Suprapubic skin (tissue), 4 donors: ENCODE measurements at regions not wholly inside any gene's neighbourhood (a gene's known extent, or its start where the extent isn't known, plus 50 kb on each side); places are given as distances from the start of the nearest gene placed in this dataset.

ENCODE experiments used
- DNase-seq, 2 donors: peaks; one replicate each; pipeline ENCODE4 v3.0.0-alpha.2; 2019; ENCODE audit warnings: low spot score in 2 of 2
- H3K27ac ChIP-seq: fragments of 200-600 bp; sonication (generic); one replicate; pipeline ENCODE4 v1.5.1; 2019
- H3K27me3 ChIP-seq: fragments of 200-600 bp; sonication (generic); one replicate; pipeline ENCODE4 v1.5.1; 2019
- H3K36me3 ChIP-seq: fragments of 200-600 bp; sonication (generic); one replicate; pipeline ENCODE4 v1.5.1; 2019
- H3K4me1 ChIP-seq: fragments of 200-600 bp; sonication (generic); one replicate; pipeline ENCODE4 v1.5.1; 2019
- H3K4me3 ChIP-seq: fragments of 200-600 bp; sonication (generic); one replicate; pipeline ENCODE4 v1.5.1; 2019; ENCODE audit warnings: mild to moderate bottlenecking
- H3K9me3 ChIP-seq: fragments of 200-600 bp; sonication (generic); one replicate; pipeline ENCODE4 v1.5.1; 2019
- EP300 ChIP-seq: sonication (generic); formaldehyde crosslinking; IDR thresholded peaks from one replicate; pipeline ENCODE4 v1.6.1; 2017; ENCODE audit warnings: antibody characterized with exemption
- POLR2A ChIP-seq, 2 donors: fragments of 450-650 bp; IDR thresholded peaks; one replicate each; pipeline ENCODE4 v1.6.1; 2017; ENCODE audit warnings: antibody characterized with exemption in 2 of 2, mild to moderate bottlenecking in 2 of 2, moderate library complexity in 2 of 2
- POLR2AphosphoS5 ChIP-seq, 3 donors: sonication (generic); formaldehyde crosslinking; IDR thresholded peaks; one replicate each; pipeline ENCODE4 v1.6.1; 2017; ENCODE audit warnings: antibody characterized with exemption in 3 of 3
- WGBS: methylation state at CpG from one replicate; pipeline ENCODE4 v1.1.5; 2018; 5-methylcytosine and 5-hydroxymethylcytosine counted together
- TF ChIP-seq, protein P1 (sequence below), 2 donors: fragments of 200-600 bp in 1 of 2; fragments of 450-650 bp in 1 of 2; sonication (generic) in 1 of 2; IDR thresholded peaks; one replicate each; pipeline ENCODE4 v1.5.1; 2016 to 2019; ENCODE audit warnings: antibody characterized with exemption in 2 of 2, mild to moderate bottlenecking in 1 of 2, moderate library complexity in 1 of 2

DNA sequence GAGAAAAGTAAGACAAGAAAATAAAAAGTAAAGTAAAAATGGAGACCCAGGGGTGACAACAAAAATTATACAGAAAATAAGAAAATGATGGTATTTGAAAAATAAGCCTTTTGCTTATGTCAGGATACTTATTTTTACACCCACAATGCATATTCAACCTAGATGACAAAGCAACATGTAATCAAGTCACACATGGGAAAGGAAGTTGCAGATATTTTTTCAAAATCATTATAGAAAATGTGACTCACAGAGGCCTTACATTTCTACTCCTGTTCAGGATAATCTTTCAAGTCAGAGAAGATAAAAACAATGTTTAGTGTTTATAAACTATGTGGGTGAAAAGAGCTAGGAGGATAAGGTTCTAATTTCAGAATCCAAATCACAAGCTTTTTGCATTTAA, 275.3 kb upstream of the UBE2E3 start:
- Histone ChIP-seq H3K4me1 (no peaks in the 10 kb centered on the region), H3K9me3 (no peaks in the 10 kb centered on the region), H3K4me3 (no peak overlapping the region), H3K27me3 (no peaks in the 10 kb centered on the region), H3K27ac (no peak overlapping the region), H3K36me3 (no peaks in the 10 kb centered on the region)
- DNase-seq = no peak
- TF ChIP-seq, protein P1, sequence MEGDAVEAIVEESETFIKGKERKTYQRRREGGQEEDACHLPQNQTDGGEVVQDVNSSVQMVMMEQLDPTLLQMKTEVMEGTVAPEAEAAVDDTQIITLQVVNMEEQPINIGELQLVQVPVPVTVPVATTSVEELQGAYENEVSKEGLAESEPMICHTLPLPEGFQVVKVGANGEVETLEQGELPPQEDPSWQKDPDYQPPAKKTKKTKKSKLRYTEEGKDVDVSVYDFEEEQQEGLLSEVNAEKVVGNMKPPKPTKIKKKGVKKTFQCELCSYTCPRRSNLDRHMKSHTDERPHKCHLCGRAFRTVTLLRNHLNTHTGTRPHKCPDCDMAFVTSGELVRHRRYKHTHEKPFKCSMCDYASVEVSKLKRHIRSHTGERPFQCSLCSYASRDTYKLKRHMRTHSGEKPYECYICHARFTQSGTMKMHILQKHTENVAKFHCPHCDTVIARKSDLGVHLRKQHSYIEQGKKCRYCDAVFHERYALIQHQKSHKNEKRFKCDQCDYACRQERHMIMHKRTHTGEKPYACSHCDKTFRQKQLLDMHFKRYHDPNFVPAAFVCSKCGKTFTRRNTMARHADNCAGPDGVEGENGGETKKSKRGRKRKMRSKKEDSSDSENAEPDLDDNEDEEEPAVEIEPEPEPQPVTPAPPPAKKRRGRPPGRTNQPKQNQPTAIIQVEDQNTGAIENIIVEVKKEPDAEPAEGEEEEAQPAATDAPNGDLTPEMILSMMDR (IDR thresholded peaks at IDR 0.05) = no peak
- TF ChIP-seq POLR2A (IDR thresholded peaks at IDR 0.05) (no peak), POLR2AphosphoS5 (IDR thresholded peaks at IDR 0.05) (no peak), EP300 (no peak)

DNA sequence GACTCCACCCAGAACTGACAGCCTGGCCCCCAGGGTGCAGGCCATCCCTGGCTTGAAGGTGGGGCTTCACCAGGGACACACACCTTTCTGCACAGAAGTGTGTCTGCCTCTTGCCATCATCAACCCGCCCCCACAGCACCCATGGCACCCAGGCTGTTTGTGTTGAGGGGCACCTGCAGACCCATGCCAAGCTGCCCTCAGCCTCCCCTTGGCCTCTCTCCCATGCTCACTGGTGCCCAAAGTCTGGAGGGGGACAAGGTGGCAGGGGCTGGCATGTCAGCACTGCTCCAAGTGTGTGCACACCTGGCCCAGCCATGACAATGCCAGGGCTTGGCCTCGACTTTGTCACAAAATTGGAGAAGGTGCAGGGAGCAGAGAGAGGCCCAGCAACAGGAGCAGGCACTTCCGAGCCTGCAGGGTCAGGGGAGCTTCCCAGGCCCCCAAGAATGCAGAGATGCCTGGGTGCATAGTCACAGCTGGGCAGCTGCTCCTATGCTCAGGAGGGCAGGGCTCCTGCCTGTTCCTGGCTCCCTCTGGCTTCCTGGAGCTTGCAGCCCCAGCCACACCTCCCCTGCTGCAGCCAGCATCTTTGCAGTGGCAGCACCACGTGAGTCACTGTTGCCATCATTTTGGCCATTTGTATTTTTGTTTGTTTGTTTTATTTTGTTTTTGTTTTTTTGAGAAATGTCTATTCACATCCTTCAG, 280.6 kb upstream of the UBE2E3 start:
- H3K36me3 ChIP-seq = no peaks in the 10 kb centered on the region
- no peak overlapping the region for H3K4me3 ChIP-seq
- no peaks in the 10 kb centered on the region for H3K9me3 ChIP-seq
- H3K27ac ChIP-seq = no peak overlapping the region
- TF ChIP-seq EP300 (no peak), POLR2A (IDR thresholded peaks at IDR 0.05) (no peak), POLR2AphosphoS5 (IDR thresholded peaks at IDR 0.05) (no peak)
- TF ChIP-seq, protein P1 (IDR thresholded peaks at IDR 0.05) = no peak
- 65% methylated on average over 4 of the region's 4 CpGs for WGBS
- no peak for DNase-seq
- peaks cover 5% of the 10 kb centered on the region for H3K4me1 ChIP-seq
- H3K27me3 ChIP-seq = no peaks in the 10 kb centered on the region

DNA sequence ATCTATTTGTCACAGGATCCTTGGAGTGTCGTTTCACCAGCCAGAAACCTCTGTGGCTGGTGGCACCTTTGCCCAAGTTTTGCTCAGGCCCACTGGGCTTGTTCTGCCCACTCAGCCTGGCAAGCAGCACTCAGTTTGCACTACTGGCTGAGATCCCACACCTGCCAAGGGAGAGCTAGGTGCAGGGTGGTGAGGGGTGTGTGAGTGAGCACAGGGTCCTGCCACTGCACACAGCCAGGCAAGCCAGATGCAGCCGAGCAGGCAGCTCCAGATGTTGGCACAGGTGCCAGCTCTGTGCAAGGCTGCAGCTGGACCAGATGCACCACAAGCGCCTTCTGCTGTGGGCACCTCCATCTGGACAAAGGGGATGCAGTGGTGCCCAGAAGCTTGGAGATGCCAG, 281.7 kb upstream of the UBE2E3 start:
- peaks cover 5% of the 10 kb centered on the region for H3K4me1 ChIP-seq
- H3K27me3 ChIP-seq = no peaks in the 10 kb centered on the region
- H3K27ac ChIP-seq = no peak overlapping the region
- no peaks in the 10 kb centered on the region for H3K9me3 ChIP-seq
- no peak for DNase-seq
- TF ChIP-seq, protein P1 (IDR thresholded peaks at IDR 0.05) = no peak
- TF ChIP-seq POLR2A (IDR thresholded peaks at IDR 0.05) = no peak
- TF ChIP-seq EP300 = no peak
- no peak for TF ChIP-seq POLR2AphosphoS5 (IDR thresholded peaks at IDR 0.05)
- H3K36me3 ChIP-seq = no peaks in the 10 kb centered on the region
- no peak overlapping the region for H3K4me3 ChIP-seq
- WGBS = 82% methylated on average over 3 of the region's 3 CpGs

DNA sequence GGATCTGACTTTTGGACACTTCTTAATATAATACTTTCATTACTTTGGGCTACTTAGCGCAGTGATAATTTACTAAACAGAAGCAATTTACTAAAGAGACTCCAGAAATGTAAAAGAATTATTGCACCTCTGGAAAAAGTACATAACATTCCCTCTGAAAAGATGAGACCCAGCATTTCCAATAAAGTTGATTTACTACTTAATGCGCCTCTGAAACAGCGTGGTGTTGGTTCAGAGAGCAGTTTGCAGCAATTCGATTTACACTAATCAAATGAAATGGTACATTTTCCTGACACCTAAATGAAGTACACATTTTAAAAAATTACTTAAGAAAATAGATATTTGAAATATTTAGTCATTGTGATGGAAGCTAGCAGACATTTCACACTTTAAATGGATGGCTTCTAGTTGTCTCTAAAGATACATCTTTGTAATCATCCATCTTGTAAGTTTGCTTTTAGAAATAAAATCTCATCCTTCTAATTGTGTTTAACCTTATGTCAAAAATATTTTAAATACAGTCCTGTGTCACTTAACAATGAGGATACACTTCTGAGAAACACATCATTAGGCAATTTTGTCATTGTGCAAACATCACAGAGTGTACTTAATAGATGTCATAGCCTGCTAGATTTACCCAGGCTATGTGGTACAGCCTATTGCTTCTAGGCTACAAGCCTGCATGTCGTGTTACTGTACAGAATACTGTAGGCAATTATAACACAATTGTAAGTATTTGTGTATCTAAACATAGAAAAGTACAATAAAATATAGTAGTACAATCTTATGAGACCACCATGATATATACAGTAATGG, 284.6 kb upstream of the UBE2E3 start:
- Histone ChIP-seq H3K36me3 (no peaks in the 10 kb centered on the region), H3K4me3 (no peak overlapping the region), H3K4me1 (peaks cover 5% of the 10 kb centered on the region), H3K27me3 (no peaks in the 10 kb centered on the region), H3K27ac (no peak overlapping the region), H3K9me3 (no peaks in the 10 kb centered on the region)
- TF ChIP-seq POLR2AphosphoS5 (IDR thresholded peaks at IDR 0.05) = no peak
- TF ChIP-seq EP300 = no peak
- TF ChIP-seq POLR2A (IDR thresholded peaks at IDR 0.05) = no peak
- TF ChIP-seq, protein P1 (IDR thresholded peaks at IDR 0.05) = no peak
- WGBS = 71% methylated on average over 5 of the region's 5 CpGs
- no peak for DNase-seq
